GM19397 (cell line): ENCODE measurements at regions not wholly inside any gene's neighbourhood (a gene's known extent, or its start where the extent isn't known, plus 50 kb on each side); places are given as distances from the start of the nearest gene placed in this dataset.

Source experiments
- ATAC-seq: cut with Tn5 transposase; IDR thresholded peaks from one replicate; pipeline ENCODE4 v1.9.1; 2021; ENCODE audit warnings: mild to moderate bottlenecking, moderate library complexity; ENCODE audit not compliant: unreplicated experiment

DNA sequence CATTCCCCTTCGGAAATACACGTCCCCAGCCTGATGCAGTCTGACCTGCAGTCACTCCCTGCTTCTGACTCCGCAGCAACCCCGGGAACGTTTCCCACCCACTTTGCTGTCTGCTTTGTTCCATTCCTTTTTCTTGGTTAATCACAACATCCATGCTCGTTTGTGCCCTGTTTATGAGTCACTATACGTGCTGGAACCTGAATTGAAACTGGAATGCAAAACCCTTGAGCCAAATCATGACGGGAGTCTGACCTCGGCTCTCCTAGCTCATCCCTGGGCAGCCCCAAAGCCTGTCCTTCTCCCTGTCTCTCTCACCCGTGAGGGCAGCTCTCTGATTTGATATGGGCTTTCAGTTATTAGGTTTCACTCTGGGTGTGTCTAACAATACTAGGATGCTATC lies 57.1 kb upstream of the RNF152 start:
- ATAC-seq = no peak

DNA sequence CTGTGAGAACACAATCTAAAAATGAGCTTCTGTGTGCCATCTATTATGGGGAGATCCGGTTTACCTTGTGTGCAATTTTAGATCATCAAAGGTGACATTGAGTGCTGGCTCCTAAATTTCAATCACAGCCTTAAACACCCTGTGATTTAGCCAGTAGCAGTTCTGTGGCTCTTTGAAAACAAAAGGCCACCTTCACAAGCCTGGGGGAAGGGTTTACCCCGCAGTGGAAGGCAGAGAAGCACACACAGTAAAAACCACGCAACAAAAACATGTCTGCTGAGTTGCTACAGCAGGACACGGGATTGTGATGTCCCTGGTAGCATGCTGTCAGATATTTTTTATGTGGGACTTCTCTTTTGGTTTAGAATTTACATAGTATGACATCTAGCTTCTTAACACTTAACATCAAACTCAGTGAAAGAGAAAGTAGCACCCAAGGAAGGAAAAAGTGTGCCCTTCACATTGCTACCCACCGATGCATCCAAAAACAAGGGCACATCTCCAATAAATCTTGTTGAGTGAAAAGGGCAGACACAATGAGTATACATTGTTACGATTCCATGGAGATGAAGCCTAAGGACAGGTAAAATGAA lies 56.1 kb upstream of the RNF152 start:
- ATAC-seq = no peak

DNA sequence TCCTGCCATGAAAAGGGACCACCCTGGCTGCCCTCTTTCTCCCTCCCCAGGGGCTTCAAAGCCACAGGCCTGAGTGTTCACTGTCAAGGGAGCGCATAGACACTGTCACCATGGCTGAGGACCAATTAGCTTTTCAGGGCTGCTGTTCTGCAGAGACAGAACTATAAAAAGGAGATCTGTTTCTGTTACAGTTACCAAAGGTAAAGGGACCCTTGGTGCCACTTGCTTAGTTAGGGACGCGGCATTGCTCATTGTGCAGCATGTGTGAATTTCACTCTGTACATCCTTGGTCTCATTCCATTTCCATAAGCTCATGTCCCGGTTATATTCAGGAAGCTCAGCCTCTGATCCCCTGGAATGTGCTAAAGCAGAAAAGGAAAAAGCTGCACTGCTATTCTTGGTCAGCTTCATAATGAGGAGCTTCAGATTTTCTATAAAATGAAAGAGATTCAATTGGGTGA lies 55.5 kb upstream of the RNF152 start:
- no peak for ATAC-seq

DNA sequence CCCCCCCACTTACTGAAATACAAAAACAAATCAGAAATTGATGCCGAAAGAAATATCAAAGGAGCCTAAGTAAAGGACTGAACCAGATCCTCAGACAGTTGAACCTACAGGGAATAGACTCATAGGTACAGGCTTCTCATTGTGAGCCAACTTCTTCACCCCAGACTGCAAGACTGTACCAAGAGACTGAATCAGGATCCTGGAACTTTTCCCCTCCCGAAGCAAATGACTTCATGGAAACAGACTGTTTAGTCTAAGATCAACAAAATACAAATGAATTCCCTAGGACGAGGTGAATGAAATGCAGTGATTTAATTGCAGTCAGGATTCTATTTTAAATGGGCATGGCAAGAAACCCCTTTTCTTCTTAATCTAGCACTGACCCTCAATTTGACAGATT lies 53.6 kb upstream of the RNF152 start:
- no peak for ATAC-seq

DNA sequence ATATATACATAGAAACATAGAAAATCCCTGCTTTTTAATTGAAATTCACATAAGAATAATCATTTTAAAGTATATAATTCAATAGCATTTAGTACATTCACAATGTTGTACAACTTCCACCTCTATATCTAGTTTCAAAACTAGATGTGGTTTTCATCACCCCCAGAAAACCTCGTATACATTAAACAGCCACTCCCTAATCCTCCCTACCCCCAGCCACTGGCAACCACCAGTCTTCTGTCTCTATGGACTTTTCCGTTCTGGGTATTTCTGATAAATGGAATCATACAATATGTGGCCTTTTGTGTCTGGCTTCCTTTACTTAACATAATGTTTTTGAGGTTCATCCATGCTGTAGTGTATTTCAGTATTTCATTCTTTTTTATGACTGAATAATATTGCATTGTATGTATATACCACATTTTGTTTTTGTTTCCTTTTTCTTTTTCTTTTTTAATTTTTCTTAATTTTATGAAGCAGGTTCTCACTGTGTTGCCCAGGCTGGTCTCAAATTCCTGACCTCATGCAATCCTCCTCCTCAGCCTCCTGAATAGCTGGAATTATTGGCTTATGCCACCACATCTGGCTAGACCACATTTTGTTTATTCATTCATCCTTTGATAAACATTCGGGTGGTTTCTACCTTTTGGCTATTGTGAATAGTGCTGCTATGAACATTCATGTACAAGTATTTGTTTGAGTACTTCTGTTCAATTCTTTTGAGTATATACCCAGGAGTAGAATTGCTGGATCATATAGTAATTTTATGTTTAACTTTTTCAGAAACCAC lies 50.6 kb upstream of the RNF152 start:
- no peak for ATAC-seq
